WTC11 (cell line): ENCODE measurements at regions not wholly inside any gene's neighbourhood (a gene's known extent, or its start where the extent isn't known, plus 50 kb on each side); places are given as distances from the start of the nearest gene placed in this dataset.
"Not testable (repeated sequence)": the region's sequence is repeated elsewhere in the genome, so short reads cannot be mapped to it uniquely, and the experiment has no call there.

ENCODE experiments used
- ATAC-seq: fragments of 200-7000 bp; cut with Tn5 transposase; 2 replicates; pipeline ENCODE4 v1.10.0; 2021; ENCODE audit warnings: mild to moderate bottlenecking, moderate library complexity
- CTCF ChIA-PET: fragments of 300-600 bp; sonication (Branson Sonifier 250); formaldehyde crosslinking; loops from one replicate; lab custom pipeline; 2021; ENCODE audit warnings: antibody characterized with exemption; lab: Charles Lee
- POLR2A ChIA-PET: fragments of 350-600 bp; sonication (Branson Sonifier 250); formaldehyde crosslinking; loops from one replicate; lab custom pipeline; 2021; ENCODE audit warnings: antibody characterized with exemption; lab: Charles Lee
- DNase-seq: peaks from one replicate; pipeline ENCODE4 v3.0.0; 2021; ENCODE audit warnings: low spot score
- H3K27ac Mint-ChIP-seq: 2 replicates; pipeline ENCODE4 v1.8.0; 2021; ENCODE audit warnings: mixed read lengths
- H3K27me3 Mint-ChIP-seq: 2 replicates; pipeline ENCODE4 v1.8.0; 2021; ENCODE audit warnings: low read depth, mild to moderate bottlenecking, moderate library complexity, mixed read lengths
- H3K36me3 Mint-ChIP-seq: 2 replicates; pipeline ENCODE4 v1.8.0; 2021; ENCODE audit warnings: mixed read lengths
- H3K4me1 Mint-ChIP-seq: 2 replicates; pipeline ENCODE4 v1.8.0; 2022; ENCODE audit warnings: mixed read lengths
- H3K4me3 Mint-ChIP-seq: 2 replicates; pipeline ENCODE4 v1.8.0; 2021; ENCODE audit warnings: mild to moderate bottlenecking, moderate library complexity, mixed read lengths
- H3K9me3 Mint-ChIP-seq: 2 replicates; pipeline ENCODE4 v1.8.0; 2021; ENCODE audit warnings: mixed read lengths
- AR ChIP-seq: fragments of 250-450 bp; sonication (Bioruptor Pico); IDR thresholded peaks from 2 replicates; pipeline ENCODE4 v1.9.0; 2021; ENCODE audit warnings: mild to moderate bottlenecking
- ATF3 ChIP-seq: sonication (generic); formaldehyde crosslinking; conservative IDR thresholded peaks from 2 replicates; pipeline ENCODE4 v1.8.1; 2022; ENCODE audit warnings: mild to moderate bottlenecking, missing genetic modification reagents
- CBFB ChIP-seq: sonication (generic); formaldehyde crosslinking; IDR thresholded peaks from 2 replicates; pipeline ENCODE4 v1.8.1; 2022; ENCODE audit warnings: mild to moderate bottlenecking, low read depth, missing genetic modification reagents
- CREM ChIP-seq: sonication (generic); formaldehyde crosslinking; IDR thresholded peaks from 2 replicates; pipeline ENCODE4 v1.8.1; 2022; ENCODE audit warnings: mild to moderate bottlenecking, missing genetic modification reagents, moderate library complexity
- CTCF ChIP-seq: fragments of 200-600 bp; IDR thresholded peaks from 2 replicates; pipeline ENCODE4 v1.8.0; 2022; ENCODE audit warnings: antibody characterized with exemption
- ELF4 ChIP-seq: sonication (generic); formaldehyde crosslinking; IDR thresholded peaks from 2 replicates; pipeline ENCODE4 v1.8.1; 2022; ENCODE audit warnings: low read depth, mild to moderate bottlenecking, moderate library complexity, missing genetic modification reagents
- FOXK1 ChIP-seq: sonication (generic); formaldehyde crosslinking; IDR thresholded peaks from 2 replicates; pipeline ENCODE4 v1.8.0; 2022; ENCODE audit warnings: mild to moderate bottlenecking, moderate library complexity, missing genetic modification reagents
- IRF1 ChIP-seq: sonication (generic); formaldehyde crosslinking; IDR thresholded peaks from 2 replicates; pipeline ENCODE4 v1.8.0; 2023; ENCODE audit warnings: missing genetic modification reagents
- PRRX2 ChIP-seq: fragments of 250-450 bp; sonication (Bioruptor Pico); IDR thresholded peaks from 2 replicates; pipeline ENCODE4 v1.8.0; 2021; ENCODE audit warnings: mild to moderate bottlenecking
- RELA ChIP-seq: sonication (generic); formaldehyde crosslinking; IDR thresholded peaks from 2 replicates; pipeline ENCODE4 v1.8.1; 2022; ENCODE audit warnings: missing genetic modification reagents, mild to moderate bottlenecking, borderline replicate concordance
- TP53 ChIP-seq: sonication (generic); formaldehyde crosslinking; IDR thresholded peaks from 2 replicates; pipeline ENCODE4 v1.8.1; 2023; ENCODE audit warnings: mild to moderate bottlenecking, missing genetic modification reagents
- USF1 ChIP-seq: sonication (generic); formaldehyde crosslinking; IDR thresholded peaks from 2 replicates; pipeline ENCODE4 v1.8.0; 2022; ENCODE audit warnings: mild to moderate bottlenecking, missing genetic modification reagents
- USF2 ChIP-seq: sonication (generic); formaldehyde crosslinking; IDR thresholded peaks from 2 replicates; pipeline ENCODE4 v1.8.1; 2023; ENCODE audit warnings: mild to moderate bottlenecking, missing genetic modification reagents, moderate library complexity
- ZNF121 ChIP-seq: sonication (generic); formaldehyde crosslinking; IDR thresholded peaks from 2 replicates; pipeline ENCODE4 v1.8.0; 2023; ENCODE audit warnings: missing genetic modification reagents
- ZNF232 ChIP-seq: sonication (generic); formaldehyde crosslinking; IDR thresholded peaks from 2 replicates; pipeline ENCODE4 v1.8.0; 2022; ENCODE audit warnings: mild to moderate bottlenecking, missing genetic modification reagents
- ZNF263 ChIP-seq: sonication (generic); formaldehyde crosslinking; IDR thresholded peaks from 2 replicates; pipeline ENCODE4 v1.8.1; 2022; ENCODE audit warnings: low read depth, mild to moderate bottlenecking, moderate library complexity, missing genetic modification reagents
- ZNF281 ChIP-seq: sonication (generic); formaldehyde crosslinking; IDR thresholded peaks from 2 replicates; pipeline ENCODE4 v1.8.0; 2023; ENCODE audit warnings: mild to moderate bottlenecking, missing genetic modification reagents
- ZNF512 ChIP-seq: sonication (generic); formaldehyde crosslinking; IDR thresholded peaks from 2 replicates; pipeline ENCODE4 v1.8.1; 2022; ENCODE audit warnings: missing genetic modification reagents, borderline replicate concordance
- ZNF671 ChIP-seq: fragments of 250-450 bp; sonication (Bioruptor Pico); IDR thresholded peaks from 2 replicates; pipeline ENCODE4 v1.8.0; 2021; ENCODE audit warnings: mild to moderate bottlenecking
- ZSCAN18 ChIP-seq: fragments of 250-450 bp; sonication (Bioruptor Pico); IDR thresholded peaks from 2 replicates; pipeline ENCODE4 v2.1.2; 2022; ENCODE audit warnings: mild to moderate bottlenecking, moderate library complexity

GRCh38 chr12:88810806-88811205 is 230.5 kb upstream of the KITLG start (continued):
- TF ChIP-seq CBFB (no peak), CREM (no peak), TP53 (CRISPR knock-in tag) (no peak), ZNF512 (CRISPR knock-in tag) (no peak), IRF1 (CRISPR knock-in tag) (no peak), ZNF232 (CRISPR knock-in tag) (no peak), USF1 (no peak), USF2 (CRISPR knock-in tag) (no peak), ZNF281 (CRISPR knock-in tag) (no peak), ZSCAN18 (no peak), RELA (no peak), AR (CRISPR knock-in tag) (no peak)

- H3K4me3 Mint-ChIP-seq, ATAC-seq, POLR2A ChIA-PET, DNase-seq, H3K36me3 Mint-ChIP-seq, H3K9me3 Mint-ChIP-seq, CTCF ChIA-PET, H3K4me1 Mint-ChIP-seq, H3K27me3 Mint-ChIP-seq, H3K27ac Mint-ChIP-seq: not testable (repeated sequence)
Measured at GRCh38 chr12:88809841-88810240, 229.6 kb upstream of the KITLG start.

- no peak for DNase-seq
- H3K4me1 Mint-ChIP-seq = no peaks in the 10 kb centered on the region
- ChIA-PET CTCF (interaction anchor here (0.7 kb wide), 1 partner anchor 590 kb away, joined by 3 read pairs; no protein-coding TSS in a partner anchor), POLR2A (no interaction called here)
- no peak overlapping the region for H3K4me3 Mint-ChIP-seq
- no peaks in the 10 kb centered on the region for H3K9me3 Mint-ChIP-seq
- H3K36me3 Mint-ChIP-seq = no peaks in the 10 kb centered on the region
- peak; percentile 60 for ATAC-seq
- no peak overlapping the region for H3K27ac Mint-ChIP-seq
- H3K27me3 Mint-ChIP-seq = no peaks in the 10 kb centered on the region
- no peak for TF ChIP-seq ATF3 (CRISPR knock-in tag)
- no peak for TF ChIP-seq ZNF263 (CRISPR knock-in tag)
- no peak for TF ChIP-seq CTCF
- TF ChIP-seq ELF4 (CRISPR knock-in tag) = no peak
- TF ChIP-seq ZNF671 (CRISPR knock-in tag) = no peak
- TF ChIP-seq ZNF121 (CRISPR knock-in tag) = no peak
- no peak for TF ChIP-seq FOXK1 (CRISPR knock-in tag)
- no peak for TF ChIP-seq PRRX2
Measured at GRCh38 chr12:88805692-88806091, 225.4 kb upstream of the KITLG start.
